ENCODE measurements at regions not wholly inside any gene's neighbourhood (a gene's known extent, or its start where the extent isn't known, plus 50 kb on each side); places are given as distances from the start of the nearest gene placed in this dataset.

DNA sequence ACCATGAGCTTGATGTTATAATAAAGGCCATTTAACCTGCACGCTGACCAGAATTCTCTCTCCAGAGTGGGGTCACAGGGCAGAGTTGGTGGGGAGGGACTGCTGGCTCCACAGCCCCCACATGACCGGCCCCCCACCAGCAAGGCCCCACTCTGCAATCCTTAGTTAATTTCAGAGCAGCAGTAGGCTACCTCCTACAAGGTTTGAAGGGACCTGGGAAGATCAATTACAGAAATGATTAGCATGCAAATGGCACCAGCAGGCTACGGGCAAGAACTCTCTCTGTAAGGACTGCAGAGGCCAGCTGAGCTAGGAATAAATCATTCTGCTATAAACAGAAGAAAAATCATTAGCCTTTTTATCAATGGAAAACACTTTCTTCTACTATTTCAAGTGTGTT lies 135.3 kb downstream of the C1D start:
- no peak overlapping the region for H3K27ac ChIP-seq (ENCODE audit: low read depth in 2 of 2, low read length in 2 of 2)
- H3K9ac ChIP-seq (ENCODE audit: low read depth in 1 of 2, low read length in 2 of 2), result no peak overlapping the region
- H3K4me3 ChIP-seq (ENCODE audit: low read length in 2 of 2), result no peak overlapping the region
- H3K9me3 ChIP-seq (ENCODE audit: control insufficient read depth in 2 of 2, low read length in 2 of 2), result no peaks in the 10 kb centered on the region
- H3K36me3 ChIP-seq (ENCODE audit: control insufficient read depth in 2 of 2, insufficient read depth in 2 of 2, low read length in 2 of 2), result no peaks in the 10 kb centered on the region
- H3K4me1 ChIP-seq (ENCODE audit: control insufficient read depth in 2 of 2, insufficient read depth in 2 of 2, low read length in 2 of 2), result no peaks in the 10 kb centered on the region
- no peaks in the 10 kb centered on the region for H3K27me3 ChIP-seq (ENCODE audit: control insufficient read depth in 2 of 2, insufficient read depth in 2 of 2, low read length in 2 of 2)

DNA sequence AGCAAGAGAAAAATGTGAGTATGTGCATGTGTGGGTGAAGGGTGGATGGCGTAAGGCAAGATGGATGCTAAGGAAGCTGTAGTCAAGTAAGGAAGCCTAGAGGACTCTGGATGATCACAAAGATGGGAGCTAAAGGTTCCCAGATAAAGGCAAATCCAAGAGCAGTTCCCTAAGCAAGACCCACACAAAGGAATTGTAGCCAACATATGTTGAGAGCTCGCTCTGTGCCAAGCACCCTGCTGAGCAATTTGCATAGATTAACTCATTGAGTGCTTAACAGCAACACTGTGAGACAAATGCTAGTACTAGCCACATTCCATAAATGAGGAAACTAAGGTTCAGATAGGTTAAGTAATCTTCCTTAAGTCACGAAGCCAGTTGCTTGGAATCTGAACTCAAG lies 132.6 kb downstream of the C1D start:
- no peaks in the 10 kb centered on the region for H3K36me3 ChIP-seq (ENCODE audit: control insufficient read depth in 2 of 2, insufficient read depth in 2 of 2, low read length in 2 of 2)
- no peak overlapping the region for H3K4me3 ChIP-seq (ENCODE audit: low read length in 2 of 2)
- no peaks in the 10 kb centered on the region for H3K4me1 ChIP-seq (ENCODE audit: control insufficient read depth in 2 of 2, insufficient read depth in 2 of 2, low read length in 2 of 2)
- H3K9me3 ChIP-seq (ENCODE audit: control insufficient read depth in 2 of 2, low read length in 2 of 2), result no peaks in the 10 kb centered on the region
- H3K27me3 ChIP-seq (ENCODE audit: control insufficient read depth in 2 of 2, insufficient read depth in 2 of 2, low read length in 2 of 2), result no peaks in the 10 kb centered on the region
- no peak overlapping the region for H3K27ac ChIP-seq (ENCODE audit: low read depth in 2 of 2, low read length in 2 of 2)
- H3K9ac ChIP-seq (ENCODE audit: low read depth in 1 of 2, low read length in 2 of 2), result no peak overlapping the region

DNA sequence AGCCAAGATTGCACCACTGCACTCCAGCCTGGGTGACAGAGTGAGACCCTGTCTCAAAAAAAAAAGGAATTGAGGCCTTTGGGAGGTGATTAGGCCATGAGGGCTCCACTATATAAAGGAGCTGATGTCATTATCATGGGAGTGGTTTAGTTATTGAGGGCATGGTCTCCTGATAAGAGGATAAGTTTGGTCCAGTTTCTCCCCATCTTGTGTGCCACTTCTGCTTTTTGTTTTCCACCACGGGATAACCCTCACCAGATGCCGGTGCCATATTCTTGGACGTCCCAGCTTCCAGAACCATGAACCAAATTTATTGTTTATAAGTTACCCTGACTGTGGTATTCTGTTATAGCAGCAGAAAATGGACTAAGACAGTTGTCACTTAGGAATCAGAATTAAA lies 125.8 kb downstream of the C1D start:
- Histone ChIP-seq H3K4me1 (ENCODE audit: control insufficient read depth in 2 of 2, insufficient read depth in 2 of 2, low read length in 2 of 2) (no peaks in the 10 kb centered on the region), H3K4me3 (ENCODE audit: low read length in 2 of 2) (no peak overlapping the region), H3K9ac (ENCODE audit: low read depth in 1 of 2, low read length in 2 of 2) (no peak overlapping the region), H3K9me3 (ENCODE audit: control insufficient read depth in 2 of 2, low read length in 2 of 2) (no peaks in the 10 kb centered on the region), H3K36me3 (ENCODE audit: control insufficient read depth in 2 of 2, insufficient read depth in 2 of 2, low read length in 2 of 2) (no peaks in the 10 kb centered on the region), H3K27ac (ENCODE audit: low read depth in 2 of 2, low read length in 2 of 2) (no peak overlapping the region), H3K27me3 (ENCODE audit: control insufficient read depth in 2 of 2, insufficient read depth in 2 of 2, low read length in 2 of 2) (peaks cover 0 to 3% of the 10 kb centered on the region in 2 donors)

DNA sequence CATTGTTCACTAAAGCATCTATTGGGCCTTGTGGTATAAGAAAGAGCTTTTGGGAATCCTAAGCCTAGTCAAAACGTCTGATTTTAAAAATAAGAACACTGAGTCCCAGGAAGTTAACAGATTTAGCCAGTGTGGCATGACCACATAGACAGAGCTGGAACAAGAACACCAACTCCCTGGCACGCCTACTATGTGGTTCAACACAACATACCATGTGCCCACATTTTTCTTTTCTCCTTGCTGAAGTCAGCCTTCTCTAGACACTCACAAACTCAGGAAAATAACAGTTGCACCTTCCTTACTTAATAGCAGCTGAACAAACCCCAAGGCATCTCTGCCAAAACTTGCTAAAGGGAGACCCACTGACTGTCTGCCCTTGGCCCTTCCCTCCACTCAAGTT lies 124.8 kb downstream of the C1D start:
- H3K4me1 ChIP-seq (ENCODE audit: control insufficient read depth in 2 of 2, insufficient read depth in 2 of 2, low read length in 2 of 2), result no peaks in the 10 kb centered on the region
- no peak overlapping the region for H3K4me3 ChIP-seq (ENCODE audit: low read length in 2 of 2)
- H3K9ac ChIP-seq (ENCODE audit: low read depth in 1 of 2, low read length in 2 of 2), result no peak overlapping the region
- H3K27ac ChIP-seq (ENCODE audit: low read depth in 2 of 2, low read length in 2 of 2), result no peak overlapping the region
- H3K27me3 ChIP-seq (ENCODE audit: control insufficient read depth in 2 of 2, insufficient read depth in 2 of 2, low read length in 2 of 2), result peaks cover 0 to 3% of the 10 kb centered on the region in 2 donors
- no peaks in the 10 kb centered on the region for H3K9me3 ChIP-seq (ENCODE audit: control insufficient read depth in 2 of 2, low read length in 2 of 2)
- no peaks in the 10 kb centered on the region for H3K36me3 ChIP-seq (ENCODE audit: control insufficient read depth in 2 of 2, insufficient read depth in 2 of 2, low read length in 2 of 2)

DNA sequence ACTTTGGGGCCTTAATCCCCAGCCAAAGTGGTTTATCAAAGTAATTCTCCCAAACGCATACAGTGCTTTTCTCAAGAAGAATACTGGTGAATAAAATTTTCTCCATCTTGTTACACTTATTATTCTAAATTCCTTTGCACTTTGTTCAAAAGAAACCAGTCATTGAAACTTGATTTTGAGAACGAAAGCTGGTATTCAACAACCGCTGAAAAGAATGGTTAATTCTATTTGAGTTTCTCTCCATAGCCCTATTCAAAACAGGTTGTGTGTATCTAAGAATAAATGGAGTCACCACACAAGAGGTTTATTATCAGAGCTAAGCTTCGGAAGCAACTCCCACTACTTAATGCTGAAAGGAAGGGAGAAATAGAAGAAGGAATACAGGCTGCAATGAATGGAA lies 117.7 kb downstream of the C1D start:
- H3K4me3 ChIP-seq (ENCODE audit: low read length in 2 of 2), result no peak overlapping the region
- H3K36me3 ChIP-seq (ENCODE audit: control insufficient read depth in 2 of 2, insufficient read depth in 2 of 2, low read length in 2 of 2), result no peaks in the 10 kb centered on the region
- no peaks in the 10 kb centered on the region for H3K4me1 ChIP-seq (ENCODE audit: control insufficient read depth in 2 of 2, insufficient read depth in 2 of 2, low read length in 2 of 2)
- H3K27ac ChIP-seq (ENCODE audit: low read depth in 2 of 2, low read length in 2 of 2), result no peak overlapping the region
- H3K9ac ChIP-seq (ENCODE audit: low read depth in 1 of 2, low read length in 2 of 2), result no peak overlapping the region
- no peaks in the 10 kb centered on the region for H3K9me3 ChIP-seq (ENCODE audit: control insufficient read depth in 2 of 2, low read length in 2 of 2)
- H3K27me3 ChIP-seq (ENCODE audit: control insufficient read depth in 2 of 2, insufficient read depth in 2 of 2, low read length in 2 of 2), result peaks cover 0 to 3% of the 10 kb centered on the region in 2 donors

DNA sequence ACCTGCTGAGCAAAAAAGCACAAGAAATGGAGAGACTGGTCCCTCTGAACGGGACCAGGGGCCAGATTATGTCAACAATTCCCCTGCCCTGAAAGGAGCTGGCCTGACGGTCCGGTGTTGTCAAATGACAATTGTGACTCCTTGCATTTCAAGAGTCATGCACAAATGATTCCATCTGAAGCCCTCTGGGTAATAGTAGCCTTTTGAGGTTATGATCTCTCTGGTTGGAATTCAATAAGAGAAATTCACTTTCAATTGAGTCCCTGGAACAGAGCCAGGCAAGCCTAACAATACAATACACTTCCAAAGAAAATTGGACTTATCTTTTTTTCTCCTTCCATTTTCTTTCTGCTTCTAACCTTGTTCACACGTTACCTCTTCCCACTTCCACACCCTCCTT lies 116.9 kb downstream of the C1D start:
- Histone ChIP-seq H3K9ac (ENCODE audit: low read depth in 1 of 2, low read length in 2 of 2) (no peak overlapping the region), H3K27ac (ENCODE audit: low read depth in 2 of 2, low read length in 2 of 2) (no peak overlapping the region), H3K4me3 (ENCODE audit: low read length in 2 of 2) (no peak overlapping the region), H3K4me1 (ENCODE audit: control insufficient read depth in 2 of 2, insufficient read depth in 2 of 2, low read length in 2 of 2) (no peaks in the 10 kb centered on the region), H3K36me3 (ENCODE audit: control insufficient read depth in 2 of 2, insufficient read depth in 2 of 2, low read length in 2 of 2) (no peaks in the 10 kb centered on the region), H3K27me3 (ENCODE audit: control insufficient read depth in 2 of 2, insufficient read depth in 2 of 2, low read length in 2 of 2) (no peaks in the 10 kb centered on the region), H3K9me3 (ENCODE audit: control insufficient read depth in 2 of 2, low read length in 2 of 2) (no peaks in the 10 kb centered on the region)

DNA sequence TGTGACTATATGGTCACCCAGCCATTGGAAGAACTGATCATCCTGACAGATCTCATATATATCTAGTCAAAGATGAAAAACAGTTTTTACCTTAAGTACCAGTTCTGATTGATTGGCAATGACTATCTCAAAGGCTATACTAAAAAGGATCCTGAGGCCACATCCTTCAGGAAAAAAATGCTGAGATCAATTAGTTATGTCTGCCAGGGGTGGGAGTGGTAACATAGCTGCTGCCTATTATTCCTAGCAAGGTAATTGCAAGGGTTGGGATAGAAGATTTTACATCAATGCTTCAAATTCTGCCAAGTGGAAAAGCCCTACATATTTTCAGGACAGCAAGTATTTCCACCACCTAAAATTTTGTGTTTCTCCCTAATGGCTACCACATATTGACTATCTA lies 114.7 kb downstream of the C1D start:
- Histone ChIP-seq H3K9me3 (ENCODE audit: control insufficient read depth in 2 of 2, low read length in 2 of 2) (no peaks in the 10 kb centered on the region), H3K4me3 (ENCODE audit: low read length in 2 of 2) (no peak overlapping the region), H3K27ac (ENCODE audit: low read depth in 2 of 2, low read length in 2 of 2) (no peak overlapping the region), H3K27me3 (ENCODE audit: control insufficient read depth in 2 of 2, insufficient read depth in 2 of 2, low read length in 2 of 2) (no peaks in the 10 kb centered on the region), H3K4me1 (ENCODE audit: control insufficient read depth in 2 of 2, insufficient read depth in 2 of 2, low read length in 2 of 2) (no peaks in the 10 kb centered on the region), H3K36me3 (ENCODE audit: control insufficient read depth in 2 of 2, insufficient read depth in 2 of 2, low read length in 2 of 2) (no peaks in the 10 kb centered on the region), H3K9ac (ENCODE audit: low read depth in 1 of 2, low read length in 2 of 2) (no peak overlapping the region)

DNA sequence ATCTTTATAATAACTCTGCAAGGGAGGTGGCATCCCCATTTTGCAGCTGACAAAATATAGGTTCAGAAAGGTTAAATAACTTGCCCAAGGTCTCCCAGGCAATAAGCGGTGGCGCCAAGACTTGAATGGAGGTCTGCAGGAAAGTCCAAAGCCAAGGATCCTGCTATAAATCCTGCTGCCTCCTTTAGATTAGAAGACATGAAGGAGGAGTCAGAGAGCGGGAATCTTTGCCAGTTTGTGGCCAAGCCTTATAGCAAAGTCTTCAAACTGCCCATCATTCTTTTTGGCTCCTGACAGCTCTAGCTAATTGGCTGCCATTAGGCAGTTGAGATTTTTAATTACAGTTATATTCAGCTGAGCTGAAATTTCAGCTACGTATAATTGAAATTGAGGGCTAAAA lies 114.3 kb downstream of the C1D start:
- Histone ChIP-seq H3K4me1 (ENCODE audit: control insufficient read depth in 2 of 2, insufficient read depth in 2 of 2, low read length in 2 of 2) (no peaks in the 10 kb centered on the region), H3K4me3 (ENCODE audit: low read length in 2 of 2) (no peak overlapping the region), H3K27ac (ENCODE audit: low read depth in 2 of 2, low read length in 2 of 2) (no peak overlapping the region), H3K9ac (ENCODE audit: low read depth in 1 of 2, low read length in 2 of 2) (no peak overlapping the region), H3K36me3 (ENCODE audit: control insufficient read depth in 2 of 2, insufficient read depth in 2 of 2, low read length in 2 of 2) (no peaks in the 10 kb centered on the region), H3K9me3 (ENCODE audit: control insufficient read depth in 2 of 2, low read length in 2 of 2) (no peaks in the 10 kb centered on the region), H3K27me3 (ENCODE audit: control insufficient read depth in 2 of 2, insufficient read depth in 2 of 2, low read length in 2 of 2) (no peaks in the 10 kb centered on the region)

DNA sequence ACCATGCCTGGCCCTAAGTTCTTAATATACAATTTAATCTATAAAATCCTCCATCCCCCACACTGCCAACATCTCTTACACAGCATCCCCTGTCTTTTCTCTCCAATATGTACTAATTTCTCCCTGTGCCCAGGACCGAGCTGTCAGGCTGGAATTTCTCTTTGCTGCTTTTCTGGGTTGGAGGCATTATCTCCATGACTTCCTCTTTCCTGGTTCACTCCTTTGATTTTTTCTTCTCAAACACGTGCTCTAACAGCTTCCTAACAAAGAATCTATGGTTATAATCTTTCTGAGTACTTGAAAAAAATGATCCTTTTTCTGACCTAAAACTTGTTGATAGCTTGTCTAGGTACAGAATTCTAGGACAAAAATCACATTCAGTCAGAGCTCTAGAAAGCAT lies 112.8 kb downstream of the C1D start:
- Histone ChIP-seq H3K4me1 (ENCODE audit: control insufficient read depth in 2 of 2, insufficient read depth in 2 of 2, low read length in 2 of 2) (no peaks in the 10 kb centered on the region), H3K9ac (ENCODE audit: low read depth in 1 of 2, low read length in 2 of 2) (no peak overlapping the region), H3K36me3 (ENCODE audit: control insufficient read depth in 2 of 2, insufficient read depth in 2 of 2, low read length in 2 of 2) (no peaks in the 10 kb centered on the region), H3K4me3 (ENCODE audit: low read length in 2 of 2) (no peak overlapping the region), H3K27me3 (ENCODE audit: control insufficient read depth in 2 of 2, insufficient read depth in 2 of 2, low read length in 2 of 2) (no peaks in the 10 kb centered on the region), H3K9me3 (ENCODE audit: control insufficient read depth in 2 of 2, low read length in 2 of 2) (no peaks in the 10 kb centered on the region), H3K27ac (ENCODE audit: low read depth in 2 of 2, low read length in 2 of 2) (no peak overlapping the region)

DNA sequence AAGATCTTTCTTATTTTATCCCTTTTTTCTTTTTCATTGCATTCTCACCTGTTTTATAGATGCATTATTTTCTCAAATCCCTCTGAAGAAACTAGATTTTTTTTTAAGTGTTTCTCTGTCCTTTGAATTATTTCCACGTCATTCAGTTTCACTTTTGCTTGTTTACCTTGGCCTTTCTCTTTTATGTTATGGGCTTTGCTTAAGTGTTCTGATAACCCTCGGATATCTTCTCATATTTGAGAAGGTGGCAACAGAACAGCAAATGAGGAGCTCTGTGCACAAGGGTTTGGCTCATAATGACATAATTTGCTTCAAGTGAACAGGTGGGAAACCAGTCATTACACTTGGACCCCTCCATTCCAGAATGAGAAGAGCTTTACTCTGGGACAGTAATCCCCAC lies 111.9 kb downstream of the C1D start:
- Histone ChIP-seq H3K27me3 (ENCODE audit: control insufficient read depth in 2 of 2, insufficient read depth in 2 of 2, low read length in 2 of 2) (no peaks in the 10 kb centered on the region), H3K4me1 (ENCODE audit: control insufficient read depth in 2 of 2, insufficient read depth in 2 of 2, low read length in 2 of 2) (no peaks in the 10 kb centered on the region), H3K9ac (ENCODE audit: low read depth in 1 of 2, low read length in 2 of 2) (no peak overlapping the region), H3K9me3 (ENCODE audit: control insufficient read depth in 2 of 2, low read length in 2 of 2) (no peaks in the 10 kb centered on the region), H3K4me3 (ENCODE audit: low read length in 2 of 2) (no peak overlapping the region), H3K36me3 (ENCODE audit: control insufficient read depth in 2 of 2, insufficient read depth in 2 of 2, low read length in 2 of 2) (no peaks in the 10 kb centered on the region), H3K27ac (ENCODE audit: low read depth in 2 of 2, low read length in 2 of 2) (no peak overlapping the region)

DNA sequence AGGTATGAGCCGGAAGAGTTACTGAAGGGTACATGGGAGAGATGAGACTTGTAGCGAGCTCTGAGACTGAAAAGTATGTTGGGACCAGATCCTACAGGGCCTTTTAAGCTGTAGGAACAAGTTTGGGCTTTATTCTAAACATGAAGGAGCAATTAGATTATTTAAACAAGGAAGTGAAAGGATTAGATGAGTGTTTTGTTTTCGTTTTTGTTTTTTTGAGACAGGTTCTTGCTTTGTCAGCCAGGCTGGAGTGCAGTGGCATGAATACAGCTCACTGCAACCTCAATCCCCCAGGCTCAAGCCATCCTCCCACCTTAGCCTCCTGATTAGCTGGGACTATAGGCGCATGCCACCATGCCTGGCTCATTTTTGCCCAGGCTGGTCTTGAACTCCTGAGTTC lies 110.7 kb downstream of the C1D start:
- no peak overlapping the region for H3K4me3 ChIP-seq (ENCODE audit: low read length in 2 of 2)

More for the DNA sequence above, 110.7 kb downstream of the C1D start:
- Histone ChIP-seq H3K4me1 (ENCODE audit: control insufficient read depth in 2 of 2, insufficient read depth in 2 of 2, low read length in 2 of 2) (no peaks in the 10 kb centered on the region), H3K9me3 (ENCODE audit: control insufficient read depth in 2 of 2, low read length in 2 of 2) (no peaks in the 10 kb centered on the region), H3K9ac (ENCODE audit: low read depth in 1 of 2, low read length in 2 of 2) (no peak overlapping the region), H3K27ac (ENCODE audit: low read depth in 2 of 2, low read length in 2 of 2) (no peak overlapping the region), H3K36me3 (ENCODE audit: control insufficient read depth in 2 of 2, insufficient read depth in 2 of 2, low read length in 2 of 2) (no peaks in the 10 kb centered on the region), H3K27me3 (ENCODE audit: control insufficient read depth in 2 of 2, insufficient read depth in 2 of 2, low read length in 2 of 2) (no peaks in the 10 kb centered on the region)

All from mucosa of rectum (tissue), 2 donors.